Peyer's patch (tissue), 4 donors: ENCODE measurements at regions not wholly inside any gene's neighbourhood (a gene's known extent, or its start where the extent isn't known, plus 50 kb on each side); places are given as distances from the start of the nearest gene placed in this dataset.

Experiments used
- DNase-seq, 3 donors: peaks; one replicate each; pipeline ENCODE4 v3.0.0-alpha.2; 2017 to 2019
- H3K27ac ChIP-seq, 4 donors: fragments of 200-600 bp; sonication (generic); one replicate each; pipeline ENCODE4 v1.5.1; 2016 to 2019
- H3K27me3 ChIP-seq, 2 donors: fragments of 200-600 bp; sonication (generic); one replicate each; pipeline ENCODE4 v1.5.1; 2019
- H3K36me3 ChIP-seq, 3 donors: fragments of 200-600 bp; sonication (generic); one replicate each; pipeline ENCODE4 v1.5.1; 2016 to 2019
- H3K4me1 ChIP-seq, 4 donors: fragments of 200-600 bp; sonication (generic); one replicate each; pipeline ENCODE4 v1.5.1; 2016 to 2019
- H3K4me3 ChIP-seq, 4 donors: fragments of 200-600 bp; sonication (generic); 1 replicate in 3 of 4; 2 replicates in 1 of 4; pipeline ENCODE4 v1.5.1; 2016 to 2019; ENCODE audit warnings: mild to moderate bottlenecking in 1 of 4
- H3K9me3 ChIP-seq, 4 donors: fragments of 200-600 bp; sonication (generic); one replicate each; pipeline ENCODE4 v1.5.1; 2016 to 2019; ENCODE audit warnings: mild to moderate bottlenecking in 1 of 4
- POLR2A ChIP-seq, 2 donors: fragments of 450-650 bp; IDR thresholded peaks; one replicate each; pipeline ENCODE4 v1.5.1; 2017; ENCODE audit warnings: antibody characterized with exemption in 2 of 2, mild to moderate bottlenecking in 2 of 2, moderate library complexity in 2 of 2
- TF ChIP-seq, protein P1 (sequence below), 6 experiments: fragments of 450-650 bp in 4 of 6; fragments of 200-600 bp in 2 of 6; sonication (generic) in 1 of 6; IDR thresholded peaks; one replicate each; pipeline ENCODE4 v1.5.1; 2017 to 2019; ENCODE audit warnings: antibody characterized with exemption in 6 of 6, mild to moderate bottlenecking in 3 of 6, moderate library complexity in 1 of 6

DNA sequence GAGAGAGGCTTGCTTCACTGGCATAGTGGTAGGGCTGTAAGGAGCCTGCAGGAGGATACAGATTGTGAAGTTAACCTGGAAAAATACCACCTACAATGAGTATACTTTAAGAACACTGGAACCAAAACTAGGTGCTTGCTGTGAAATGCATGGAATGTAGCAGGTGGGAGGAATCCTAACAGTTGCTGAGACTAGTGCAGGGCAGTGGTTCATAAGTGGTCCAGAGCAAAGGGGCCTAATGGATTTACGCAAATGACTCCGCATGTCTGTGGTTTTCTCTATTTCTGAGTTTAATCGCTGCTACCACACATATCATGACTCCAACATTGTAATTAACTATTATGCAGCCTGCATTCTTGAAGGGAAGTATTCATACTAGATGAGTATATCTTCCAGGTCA is 218.4 kb downstream of the CHRM2 start:
- no peaks in the 10 kb centered on the region for H3K4me1 ChIP-seq
- TF ChIP-seq POLR2A (IDR thresholded peaks at IDR 0.05): no peak
- TF ChIP-seq, protein P1, sequence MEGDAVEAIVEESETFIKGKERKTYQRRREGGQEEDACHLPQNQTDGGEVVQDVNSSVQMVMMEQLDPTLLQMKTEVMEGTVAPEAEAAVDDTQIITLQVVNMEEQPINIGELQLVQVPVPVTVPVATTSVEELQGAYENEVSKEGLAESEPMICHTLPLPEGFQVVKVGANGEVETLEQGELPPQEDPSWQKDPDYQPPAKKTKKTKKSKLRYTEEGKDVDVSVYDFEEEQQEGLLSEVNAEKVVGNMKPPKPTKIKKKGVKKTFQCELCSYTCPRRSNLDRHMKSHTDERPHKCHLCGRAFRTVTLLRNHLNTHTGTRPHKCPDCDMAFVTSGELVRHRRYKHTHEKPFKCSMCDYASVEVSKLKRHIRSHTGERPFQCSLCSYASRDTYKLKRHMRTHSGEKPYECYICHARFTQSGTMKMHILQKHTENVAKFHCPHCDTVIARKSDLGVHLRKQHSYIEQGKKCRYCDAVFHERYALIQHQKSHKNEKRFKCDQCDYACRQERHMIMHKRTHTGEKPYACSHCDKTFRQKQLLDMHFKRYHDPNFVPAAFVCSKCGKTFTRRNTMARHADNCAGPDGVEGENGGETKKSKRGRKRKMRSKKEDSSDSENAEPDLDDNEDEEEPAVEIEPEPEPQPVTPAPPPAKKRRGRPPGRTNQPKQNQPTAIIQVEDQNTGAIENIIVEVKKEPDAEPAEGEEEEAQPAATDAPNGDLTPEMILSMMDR (IDR thresholded peaks at IDR 0.05): no peak

DNA sequence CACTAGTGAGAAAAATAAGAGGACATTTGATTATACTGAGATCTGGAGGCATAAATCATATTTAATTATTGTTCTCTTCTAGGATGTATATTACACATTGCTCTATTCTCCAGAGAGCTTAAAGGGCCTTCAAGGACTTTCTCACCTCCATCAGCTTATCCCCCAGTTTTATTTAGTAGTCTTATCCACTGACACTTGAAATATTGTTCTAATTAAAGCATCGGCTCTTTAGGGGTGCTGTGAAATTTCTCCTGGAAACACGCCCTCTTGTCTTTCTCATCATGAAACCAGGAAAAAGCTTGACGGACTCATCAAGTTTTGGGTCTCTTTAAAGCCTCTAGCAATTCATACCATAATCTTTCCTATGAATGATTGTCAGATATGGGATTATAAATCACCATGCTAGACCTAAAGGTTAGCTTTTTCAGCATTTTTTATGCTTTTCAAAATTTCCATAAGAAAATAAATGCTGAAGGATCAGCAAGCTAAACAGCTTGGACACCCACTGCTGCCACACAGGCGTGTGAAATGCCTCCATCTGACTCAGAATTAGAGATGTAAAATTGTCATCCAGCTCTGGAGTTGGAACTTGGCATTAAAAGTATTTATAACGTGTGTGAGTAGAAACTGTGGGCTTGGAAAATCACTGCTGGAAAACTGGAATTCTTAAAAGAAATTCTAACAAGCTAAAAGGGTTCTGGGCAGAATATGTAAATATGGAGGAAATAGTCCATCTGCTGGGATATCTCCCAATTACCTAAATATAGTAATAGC is 216.3 kb downstream of the CHRM2 start:
- Histone ChIP-seq H3K9me3 (no peaks in the 10 kb centered on the region), H3K4me1 (no peaks in the 10 kb centered on the region)

More for the DNA sequence above, 218.4 kb downstream of the CHRM2 start:
- no peak overlapping the region for H3K27ac ChIP-seq
- no peaks in the 10 kb centered on the region for H3K36me3 ChIP-seq
- H3K27me3 ChIP-seq: no peaks in the 10 kb centered on the region
- no peaks in the 10 kb centered on the region for H3K9me3 ChIP-seq
- no peak for DNase-seq
- H3K4me3 ChIP-seq: no peak overlapping the region

DNA sequence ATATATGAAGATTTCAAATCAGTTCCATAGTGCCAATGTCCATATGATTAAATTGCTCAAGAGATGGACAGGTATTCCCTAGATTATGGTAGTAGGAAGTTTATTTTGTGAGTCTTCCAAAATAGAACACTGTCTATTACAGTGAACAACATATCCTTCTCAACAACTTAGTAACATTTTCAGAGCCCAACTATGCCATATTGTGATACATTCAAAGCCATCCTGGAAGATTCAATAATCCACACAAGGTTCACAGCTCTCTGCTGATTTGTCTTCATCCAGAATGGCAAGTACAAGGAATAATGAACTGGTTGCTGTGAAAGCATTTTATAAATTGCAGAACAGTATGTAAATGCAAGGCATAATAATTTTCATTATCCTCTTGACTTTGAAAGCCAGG is 213.9 kb downstream of the CHRM2 start:
- Histone ChIP-seq H3K36me3 (no peaks in the 10 kb centered on the region), H3K4me1 (no peaks in the 10 kb centered on the region), H3K9me3 (no peaks in the 10 kb centered on the region), H3K27me3 (no peaks in the 10 kb centered on the region), H3K27ac (no peak overlapping the region), H3K4me3 (no peak overlapping the region)
- DNase-seq: no peak
- no peak for TF ChIP-seq POLR2A (IDR thresholded peaks at IDR 0.05)
- TF ChIP-seq, protein P1 (IDR thresholded peaks at IDR 0.05): no peak

More for the DNA sequence above, 216.3 kb downstream of the CHRM2 start:
- no peaks in the 10 kb centered on the region for H3K36me3 ChIP-seq
- DNase-seq: no peak
- H3K27ac ChIP-seq: no peak overlapping the region
- H3K4me3 ChIP-seq: no peak overlapping the region
- no peak for TF ChIP-seq POLR2A (IDR thresholded peaks at IDR 0.05)
- TF ChIP-seq, protein P1 (IDR thresholded peaks at IDR 0.05): no peak
- H3K27me3 ChIP-seq: no peaks in the 10 kb centered on the region

DNA sequence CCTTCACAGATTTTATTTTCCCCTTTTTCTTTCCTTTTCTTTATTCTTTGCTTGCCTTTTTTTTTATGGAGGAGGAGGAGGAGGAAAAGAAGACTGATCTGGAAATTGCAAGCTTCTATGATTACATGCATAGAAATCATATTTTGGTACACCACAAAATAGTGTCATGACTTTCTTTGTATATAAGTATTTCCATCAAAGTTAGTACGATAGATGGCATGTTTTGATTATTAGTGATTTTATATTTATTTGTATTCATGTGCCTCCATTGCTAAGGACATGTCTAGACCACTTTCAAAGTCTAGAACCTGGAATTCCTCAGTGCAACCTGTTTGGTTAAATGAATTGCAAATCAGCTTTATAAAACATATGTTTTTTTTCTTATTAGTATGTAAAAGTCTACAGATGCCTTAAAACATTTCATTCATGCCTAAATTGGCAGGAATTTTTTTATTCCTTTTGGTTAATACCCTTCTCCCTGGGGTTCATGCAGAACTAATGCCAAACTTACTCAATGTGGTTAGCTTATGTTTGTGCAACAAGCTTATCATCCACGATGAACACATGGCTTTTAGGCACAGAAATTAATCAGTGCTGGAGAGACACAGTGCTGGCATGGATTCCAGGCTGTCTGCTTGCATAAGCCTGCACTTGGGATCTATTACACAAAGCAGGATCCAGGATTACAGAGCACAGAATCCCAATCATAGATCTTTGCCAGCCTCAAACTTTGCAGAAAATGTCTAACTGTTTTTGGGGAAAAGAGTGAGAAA is 213.1 kb downstream of the CHRM2 start:
- DNase-seq: peak in 1 of 3 donors; percentile 46
- H3K4me1 ChIP-seq: no peaks in the 10 kb centered on the region
- TF ChIP-seq, protein P1 (IDR thresholded peaks at IDR 0.05): no peak
- TF ChIP-seq POLR2A (IDR thresholded peaks at IDR 0.05): no peak
- no peak overlapping the region for H3K4me3 ChIP-seq
- no peaks in the 10 kb centered on the region for H3K36me3 ChIP-seq
- no peaks in the 10 kb centered on the region for H3K9me3 ChIP-seq
- no peaks in the 10 kb centered on the region for H3K27me3 ChIP-seq
- no peak overlapping the region for H3K27ac ChIP-seq

DNA sequence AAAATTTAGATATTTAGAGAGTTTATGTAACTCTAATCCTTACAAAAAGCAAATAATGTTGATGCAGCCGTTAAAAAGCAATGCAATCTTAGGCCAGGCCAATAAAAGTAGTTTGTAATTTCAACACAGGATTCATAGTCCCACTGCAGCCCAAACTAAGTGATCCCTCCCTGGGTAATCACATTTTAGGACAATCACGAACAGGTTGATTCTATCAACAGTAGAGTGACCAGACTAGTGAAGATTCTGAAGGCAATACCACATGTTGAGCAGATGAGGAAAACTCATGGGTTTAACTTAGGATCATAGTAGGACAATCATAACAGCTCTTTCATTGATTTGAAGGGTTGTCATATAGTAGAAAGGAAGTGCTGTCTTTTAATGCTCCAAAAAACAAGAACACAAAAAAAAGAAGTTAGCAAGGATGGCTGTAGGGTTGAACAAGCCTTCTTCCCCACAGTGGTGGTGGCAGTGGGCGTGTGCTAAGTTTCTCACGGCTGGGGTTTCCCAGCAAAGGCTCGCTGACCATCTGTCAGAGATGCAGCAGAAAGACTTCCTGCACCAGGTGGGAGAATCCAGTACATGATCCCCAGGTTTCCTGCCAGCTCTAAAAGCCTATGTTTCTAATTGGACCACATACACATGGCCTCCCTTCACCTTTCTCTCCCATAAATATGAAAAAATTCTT is 212.2 kb downstream of the CHRM2 start:
- Histone ChIP-seq H3K4me1 (no peaks in the 10 kb centered on the region), H3K27ac (no peak overlapping the region), H3K27me3 (no peaks in the 10 kb centered on the region), H3K36me3 (no peaks in the 10 kb centered on the region), H3K4me3 (no peak overlapping the region), H3K9me3 (no peaks in the 10 kb centered on the region)
- DNase-seq: no peak
- TF ChIP-seq, protein P1 (IDR thresholded peaks at IDR 0.05): no peak
- TF ChIP-seq POLR2A (IDR thresholded peaks at IDR 0.05): no peak
